Umbilical cord (tissue), 1 donor: ENCODE measurements at regions not wholly inside any gene's neighbourhood (a gene's known extent, or its start where the extent isn't known, plus 50 kb on each side); places are given as distances from the start of the nearest gene placed in this dataset.
A peak's percentile ranks its signal among the peaks of the same experiment; 100 is the strongest.

Experiments used
- DNase-seq: peaks from one replicate; pipeline ENCODE4 v3.0.0-alpha.2; 2015; ENCODE audit warnings: low spot score

- no peak for DNase-seq
Observed at GRCh38 chr3:84042399-84043106, 916.2 kb upstream of the CADM2 start.

GRCh38 chr3:84066915-84067314 is 891.9 kb upstream of the CADM2 start:
- DNase-seq, result no peak

GRCh38 chr3:84073664-84074063 is 885.1 kb upstream of the CADM2 start:
- DNase-seq, result no peak

- no peak for DNase-seq
Observed at GRCh38 chr3:84074767-84075166, 884.0 kb upstream of the CADM2 start.

- DNase-seq, result no peak
Observed at GRCh38 chr3:84077479-84077878, 881.3 kb upstream of the CADM2 start.

- no peak for DNase-seq
Observed at GRCh38 chr3:84082726-84083125, 876.1 kb upstream of the CADM2 start.

- no peak for DNase-seq
Observed at GRCh38 chr3:84092907-84093306, 865.9 kb upstream of the CADM2 start.

- DNase-seq, result no peak
Observed at GRCh38 chr3:84096188-84096587, 862.6 kb upstream of the CADM2 start.

GRCh38 chr3:84100861-84101260 is 857.9 kb upstream of the CADM2 start:
- no peak for DNase-seq

- peak; percentile 1 for DNase-seq
Observed at GRCh38 chr3:84108442-84108971, 850.3 kb upstream of the CADM2 start.

- DNase-seq, result no peak
Observed at GRCh38 chr3:84109911-84110310, 848.9 kb upstream of the CADM2 start.

- no peak for DNase-seq
Observed at GRCh38 chr3:84110787-84111186, 848.0 kb upstream of the CADM2 start.

GRCh38 chr3:84125201-84125721 is 833.5 kb upstream of the CADM2 start:
- no peak for DNase-seq

GRCh38 chr3:84125760-84126159 is 833.0 kb upstream of the CADM2 start:
- DNase-seq, result no peak

- no peak for DNase-seq
Observed at GRCh38 chr3:84126160-84126559, 832.6 kb upstream of the CADM2 start.

- no peak for DNase-seq
Observed at GRCh38 chr3:84128024-84128423, 830.8 kb upstream of the CADM2 start.

GRCh38 chr3:84136425-84136824 is 822.4 kb upstream of the CADM2 start:
- no peak for DNase-seq

GRCh38 chr3:84140631-84141030 is 818.2 kb upstream of the CADM2 start:
- no peak for DNase-seq

GRCh38 chr3:84141571-84141970 is 817.2 kb upstream of the CADM2 start:
- DNase-seq, result no peak

GRCh38 chr3:84165328-84165727 is 793.5 kb upstream of the CADM2 start:
- no peak for DNase-seq

GRCh38 chr3:84175449-84175848 is 783.3 kb upstream of the CADM2 start:
- no peak for DNase-seq

- no peak for DNase-seq
Observed at GRCh38 chr3:84184937-84185336, 773.9 kb upstream of the CADM2 start.

- DNase-seq, result no peak
Observed at GRCh38 chr3:84194029-84194428, 764.8 kb upstream of the CADM2 start.

- DNase-seq, result no peak
Observed at GRCh38 chr3:84209474-84209873, 749.3 kb upstream of the CADM2 start.
